Endothelial cell of umbilical vein (primary cell): ENCODE measurements at regions not wholly inside any gene's neighbourhood (a gene's known extent, or its start where the extent isn't known, plus 50 kb on each side); places are given as distances from the start of the nearest gene placed in this dataset.

Experiments
- BruUV-seq: library from RNA; stranded (reverse); fragments of 400-500 nt; replicated peaks from 2 replicates; lab custom pipeline; 2021; lab: Mats Ljungman, UMichigan
- CTCF ChIA-PET: fragments of 300-600, 350-600 bp; sonication (Branson Sonifier 250); formaldehyde crosslinking; loops from one replicate; lab custom pipeline; 2021; ENCODE audit warnings: antibody characterized with exemption, inconsistent platforms; lab: Charles Lee
- POLR2A ChIA-PET: fragments of 300-600, 350-600 bp; sonication (Branson Sonifier 250); formaldehyde crosslinking; loops from one replicate; lab custom pipeline; 2021; ENCODE audit warnings: antibody characterized with exemption, inconsistent platforms; lab: Charles Lee
- DNase-seq: peaks from one replicate; pipeline ENCODE4 v3.0.0-alpha.2; 2011; ENCODE audit warnings: low read depth, low spot score
- FAIRE-seq: peaks from 2 replicates; lab custom pipeline; 2011; peaks lifted over from hg19 to GRCh38; lab: Jason Lieb, UNC
- H2AFZ ChIP-seq: 2 replicates; pipeline ENCODE4 v1.6.0; 2012; ENCODE audit warnings: low read depth, low read length, control low read depth, inconsistent platforms
- H3K27ac ChIP-seq: 2 replicates; pipeline ENCODE4 v1.5.1; 2011; ENCODE audit warnings: low read depth, mild to moderate bottlenecking, control low read depth, low read length, moderate library complexity; ENCODE audit not compliant: insufficient read depth
- H3K27me3 ChIP-seq, 2 experiments: 2 replicates each; pipeline versions ENCODE4 v1.6.0 to v1.6.1; 2011; ENCODE audit warnings: low read length in 2 of 2, mixed read lengths in 1 of 2; ENCODE audit not compliant: control insufficient read depth in 2 of 2, insufficient read depth in 2 of 2
- H3K36me3 ChIP-seq, 2 experiments: 2 replicates in 1 of 2; 3 replicates in 1 of 2; pipeline ENCODE4 v1.5.1; 2011; ENCODE audit warnings: low read length in 2 of 2, mild to moderate bottlenecking in 1 of 2, moderate library complexity in 1 of 2; ENCODE audit not compliant: control insufficient read depth in 2 of 2, insufficient read depth in 2 of 2; ENCODE audit errors: extremely low read depth in 1 of 2
- H3K4me1 ChIP-seq: 3 replicates; pipeline ENCODE4 v1.5.1; 2011; ENCODE audit warnings: mild to moderate bottlenecking, low read length; ENCODE audit not compliant: control insufficient read depth, insufficient read depth; ENCODE audit errors: extremely low read depth
- H3K4me2 ChIP-seq: 2 replicates; pipeline ENCODE4 v1.6.1; 2011; ENCODE audit warnings: low read length, control low read depth, mixed read lengths; ENCODE audit not compliant: insufficient read depth
- H3K4me3 ChIP-seq, 3 experiments: fragments of 200-600 bp in 1 of 3; sonication (generic), shearing (Covaris generic) in 1 of 3; replicated peaks in 1 of 3; 2 replicates each; pipeline ENCODE4 v1.5.1; 2011 to 2016; ENCODE audit warnings: control low read depth in 3 of 3, low read length in 3 of 3, mild to moderate bottlenecking in 2 of 3, inconsistent platforms in 1 of 3, low read depth in 1 of 3, moderate library complexity in 1 of 3; ENCODE audit not compliant: insufficient read depth in 1 of 3
- H3K79me2 ChIP-seq: 2 replicates; pipeline ENCODE4 v1.6.0; 2012; ENCODE audit warnings: low read length, inconsistent platforms; ENCODE audit not compliant: control insufficient read depth, insufficient read depth
- H3K9ac ChIP-seq: replicated peaks from 2 replicates; pipeline ENCODE3; 2011; ENCODE audit warnings: low read length, control low read depth; ENCODE audit not compliant: insufficient read depth; ENCODE audit errors: extremely low read depth
- H3K9me1 ChIP-seq: replicated peaks from 3 replicates; pipeline ENCODE4 v1.6.0; 2011; ENCODE audit warnings: mild to moderate bottlenecking, low read length; ENCODE audit not compliant: control insufficient read depth, insufficient read depth; ENCODE audit errors: extremely low read depth
- H3K9me3 ChIP-seq: replicated peaks from 2 replicates; pipeline ENCODE4 v1.5.1; 2012; ENCODE audit warnings: low read length, inconsistent platforms; ENCODE audit not compliant: control insufficient read depth, insufficient read depth
- H4K20me1 ChIP-seq: replicated peaks from 2 replicates; pipeline ENCODE3; 2011; ENCODE audit warnings: mild to moderate bottlenecking, low read length; ENCODE audit not compliant: control insufficient read depth, insufficient read depth; ENCODE audit errors: extremely low read depth
- EZH2 ChIP-seq: IDR thresholded peaks from 2 replicates; pipeline ENCODE4 v1.6.1; 2012; ENCODE audit warnings: borderline replicate concordance, low read depth, mild to moderate bottlenecking, moderate library complexity, low read length, inconsistent platforms; ENCODE audit not compliant: severe bottlenecking
- FOS ChIP-seq: IDR thresholded peaks from 2 replicates; pipeline ENCODE4 v1.6.1; 2011; ENCODE audit warnings: mild to moderate bottlenecking, low read length, moderate library complexity, borderline replicate concordance; ENCODE audit not compliant: insufficient read depth
- GATA2 ChIP-seq: IDR thresholded peaks from 2 replicates; pipeline ENCODE4 v1.7.0; 2011; ENCODE audit warnings: low read depth, mild to moderate bottlenecking, moderate library complexity, mixed read lengths, low read length; ENCODE audit not compliant: insufficient read length, insufficient read depth
- JUN ChIP-seq: IDR thresholded peaks from 2 replicates; pipeline ENCODE4 v1.6.1; 2011; ENCODE audit warnings: borderline replicate concordance, low read depth; ENCODE audit not compliant: insufficient read length, insufficient read depth
- MAX ChIP-seq: IDR thresholded peaks from 2 replicates; pipeline ENCODE4 v1.6.1; 2011; ENCODE audit not compliant: insufficient read depth, insufficient read length
- MYC ChIP-seq: IDR thresholded peaks from one replicate; pipeline ENCODE4 v1.6.1; 2011; ENCODE audit warnings: mild to moderate bottlenecking, low read depth, low read length
- POLR2A ChIP-seq: IDR thresholded peaks from 2 replicates; pipeline ENCODE4 v1.6.1; 2012; ENCODE audit warnings: low read depth, mild to moderate bottlenecking, control low read depth, low read length
- POLR2AphosphoS5 ChIP-seq: IDR thresholded peaks from 2 replicates; pipeline ENCODE4 v1.6.1; 2012; ENCODE audit warnings: low read depth, mild to moderate bottlenecking, control low read depth, low read length, moderate library complexity; ENCODE audit not compliant: insufficient read depth
- dilution Hi-C: fragments of 300-500 bp; cut with MboI; formaldehyde crosslinking; loops from one replicate; pipeline ENCODE4 v1.15.0; 2019; ENCODE audit warnings: low sequenced_read_pairs; ENCODE audit not compliant: extremely low pct_ligation_motif_present
- intact Hi-C: fragments of 100-400 bp; cut with micrococcal nuclease; formaldehyde crosslinking; loops from one replicate; pipeline ENCODE4 v1.10.0; 2022
- TF ChIP-seq, protein P1 (sequence below), 2 donors: IDR thresholded peaks; 1 replicate in 1 of 2; 2 replicates in 1 of 2; pipeline ENCODE4 v1.5.1; 2011; ENCODE audit warnings: low read length in 2 of 2, mild to moderate bottlenecking in 2 of 2, moderate library complexity in 2 of 2, control low read depth in 1 of 2, inconsistent platforms in 1 of 2, low read depth in 1 of 2; ENCODE audit not compliant: insufficient read depth in 1 of 2; ENCODE audit errors: extremely low read depth in 1 of 2

- POLR2A ChIA-PET, result no interaction called here
- FAIRE-seq, result no peak
- DNase-seq, result no peak
- Histone ChIP-seq H2AFZ (no peak overlapping the region), H3K4me3 (no peak overlapping the region), H3K4me1 (no peaks in the 10 kb centered on the region), H4K20me1 (no peaks in the 10 kb centered on the region), H3K9me3 (no peaks in the 10 kb centered on the region), H3K36me3 (no peaks in the 10 kb centered on the region), H3K9ac (no peak overlapping the region), H3K4me2 (no peak overlapping the region), H3K27ac (no peak overlapping the region), H3K79me2 (no peaks in the 10 kb centered on the region), H3K27me3 (no peaks in the 10 kb centered on the region), H3K9me1 (no peaks in the 10 kb centered on the region)
- TF ChIP-seq JUN (no peak), MYC (no peak), MAX (no peak), FOS (no peak), GATA2 (no peak), EZH2 (no peak), POLR2AphosphoS5 (no peak), POLR2A (no peak)
- TF ChIP-seq, protein P1, sequence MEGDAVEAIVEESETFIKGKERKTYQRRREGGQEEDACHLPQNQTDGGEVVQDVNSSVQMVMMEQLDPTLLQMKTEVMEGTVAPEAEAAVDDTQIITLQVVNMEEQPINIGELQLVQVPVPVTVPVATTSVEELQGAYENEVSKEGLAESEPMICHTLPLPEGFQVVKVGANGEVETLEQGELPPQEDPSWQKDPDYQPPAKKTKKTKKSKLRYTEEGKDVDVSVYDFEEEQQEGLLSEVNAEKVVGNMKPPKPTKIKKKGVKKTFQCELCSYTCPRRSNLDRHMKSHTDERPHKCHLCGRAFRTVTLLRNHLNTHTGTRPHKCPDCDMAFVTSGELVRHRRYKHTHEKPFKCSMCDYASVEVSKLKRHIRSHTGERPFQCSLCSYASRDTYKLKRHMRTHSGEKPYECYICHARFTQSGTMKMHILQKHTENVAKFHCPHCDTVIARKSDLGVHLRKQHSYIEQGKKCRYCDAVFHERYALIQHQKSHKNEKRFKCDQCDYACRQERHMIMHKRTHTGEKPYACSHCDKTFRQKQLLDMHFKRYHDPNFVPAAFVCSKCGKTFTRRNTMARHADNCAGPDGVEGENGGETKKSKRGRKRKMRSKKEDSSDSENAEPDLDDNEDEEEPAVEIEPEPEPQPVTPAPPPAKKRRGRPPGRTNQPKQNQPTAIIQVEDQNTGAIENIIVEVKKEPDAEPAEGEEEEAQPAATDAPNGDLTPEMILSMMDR (IDR thresholded peaks at IDR 0.05; ENCODE audit: extremely low read depth in 1 of 2, insufficient read depth in 1 of 2, low read depth in 1 of 2, low read length in 2 of 2), result no peak
- CTCF ChIA-PET, result no interaction called here
- intact Hi-C loops, result no loop called here
- dilution Hi-C loops, result no loop called here
- BruUV-seq, result no TSS peak
Measured at GRCh38 chr2:53407363-53408080, 360.1 kb upstream of the CHAC2 start.
